ENCODE measurements at regions not wholly inside any gene's neighbourhood (a gene's known extent, or its start where the extent isn't known, plus 50 kb on each side); places are given as distances from the start of the nearest gene placed in this dataset.
"Not testable (repeated sequence)": the region's sequence is repeated elsewhere in the genome, so short reads cannot be mapped to it uniquely, and the experiment has no call there.

DNA sequence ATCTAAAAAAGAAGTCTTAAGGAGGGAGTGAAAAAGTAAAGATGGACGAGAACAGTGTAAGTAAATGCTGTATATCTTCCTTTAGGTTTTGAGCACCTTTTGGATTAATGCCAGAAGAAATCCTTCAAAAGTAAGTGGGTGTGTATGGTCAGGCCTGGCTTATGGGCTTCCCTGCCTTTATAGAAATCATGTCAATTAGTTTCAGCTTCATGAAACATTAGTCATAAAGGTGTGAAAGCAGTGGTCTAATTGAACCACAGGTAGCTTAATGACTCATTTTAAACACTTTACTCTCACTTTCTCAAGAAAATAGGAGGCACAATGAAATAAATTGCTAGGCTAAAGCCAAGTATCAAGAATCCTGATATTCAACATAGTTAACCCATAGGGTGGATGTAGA lies 467.4 kb upstream of the DPPA4 start:
- no peak for DNase-seq (ENCODE audit: low read depth)

GRCh38 chr3:109806929-109807328 lies 469.6 kb upstream of the DPPA4 start:
- no peak for DNase-seq (ENCODE audit: low read depth)

DNA sequence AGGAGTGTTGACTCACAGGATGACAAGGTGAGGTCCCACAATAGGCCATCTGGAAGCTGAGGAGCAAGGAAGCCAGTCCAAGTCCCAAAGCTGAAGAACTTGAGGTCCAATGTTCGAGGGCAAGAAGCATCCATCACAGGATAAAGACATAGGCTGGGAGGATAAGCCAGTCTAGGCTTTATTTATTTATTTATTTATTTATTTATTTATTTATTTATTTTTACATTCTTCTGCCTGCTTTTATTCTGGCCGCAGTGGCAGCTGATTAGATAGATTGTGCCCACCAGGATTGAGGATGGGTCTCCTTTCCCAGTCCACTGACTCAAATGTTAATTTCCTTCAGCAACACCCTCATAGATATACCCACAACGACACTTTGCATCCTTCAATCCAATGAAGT lies 472.2 kb upstream of the DPPA4 start:
- no peak for DNase-seq (ENCODE audit: low read depth)

DNA sequence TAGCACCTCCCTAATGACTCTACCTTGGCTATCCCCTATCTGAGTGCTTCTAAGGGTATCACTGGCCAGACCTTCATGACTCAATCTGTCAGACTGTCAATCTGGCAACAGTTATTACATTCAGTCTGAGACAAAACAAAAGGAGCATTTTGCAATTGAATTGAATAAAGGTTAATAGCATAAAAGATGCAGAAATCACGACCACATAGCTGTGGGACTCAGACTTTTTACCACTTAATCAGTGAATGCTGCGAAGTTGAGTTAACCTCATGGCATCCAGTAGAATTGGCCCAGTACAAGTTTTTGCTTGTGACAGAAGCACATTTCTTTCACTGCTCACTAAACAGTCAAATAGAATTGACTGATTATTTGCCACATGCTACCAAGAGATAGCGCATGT lies 480.7 kb upstream of the DPPA4 start:
- DNase-seq (ENCODE audit: low read depth) = no peak

DNA sequence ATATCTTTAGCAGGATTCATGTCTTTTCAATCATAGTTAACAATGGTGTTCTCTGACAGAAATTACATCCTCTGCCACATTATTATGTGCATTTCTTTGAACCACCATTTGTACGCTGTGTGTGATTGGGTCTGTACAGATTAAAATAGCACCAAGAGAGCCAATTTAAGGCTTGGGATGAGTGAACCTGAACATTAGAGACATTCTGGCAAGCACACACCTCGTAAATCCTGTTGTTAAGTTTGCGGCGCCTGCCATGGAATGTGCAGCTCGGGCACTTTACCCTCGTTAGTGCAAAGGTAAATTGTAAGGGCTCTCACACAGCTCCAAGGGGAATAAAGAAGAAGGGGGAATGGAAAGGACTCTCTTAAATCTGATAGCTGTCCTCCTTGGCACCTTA lies 482.4 kb upstream of the DPPA4 start:
- no peak for DNase-seq (ENCODE audit: low read depth)

GRCh38 chr3:109825971-109826810 lies 488.8 kb upstream of the DPPA4 start:
- DNase-seq (ENCODE audit: low read depth) = no peak

GRCh38 chr3:109831403-109831802 lies 494.1 kb upstream of the DPPA4 start:
- no peak for DNase-seq (ENCODE audit: low read depth)

DNA sequence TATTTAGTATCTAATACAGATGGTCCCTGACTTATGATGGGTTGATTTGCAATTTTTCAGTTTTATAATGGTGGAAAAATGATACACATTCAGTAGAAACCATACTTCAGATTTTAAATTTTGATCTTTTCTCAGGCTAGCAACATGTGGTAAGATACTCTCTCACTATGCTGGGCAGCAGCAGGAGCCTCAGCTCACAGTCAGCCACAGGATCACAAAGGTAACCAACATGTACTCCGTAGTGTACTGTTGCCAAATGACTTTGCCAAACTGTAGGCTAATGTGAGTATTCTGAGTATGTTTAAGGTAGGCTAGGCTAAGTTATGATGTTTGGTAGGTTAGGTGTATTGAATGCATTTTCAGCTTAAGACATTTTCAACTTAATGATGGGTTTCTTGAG lies 498.6 kb upstream of the DPPA4 start:
- DNase-seq (ENCODE audit: low read depth) = no peak

DNA sequence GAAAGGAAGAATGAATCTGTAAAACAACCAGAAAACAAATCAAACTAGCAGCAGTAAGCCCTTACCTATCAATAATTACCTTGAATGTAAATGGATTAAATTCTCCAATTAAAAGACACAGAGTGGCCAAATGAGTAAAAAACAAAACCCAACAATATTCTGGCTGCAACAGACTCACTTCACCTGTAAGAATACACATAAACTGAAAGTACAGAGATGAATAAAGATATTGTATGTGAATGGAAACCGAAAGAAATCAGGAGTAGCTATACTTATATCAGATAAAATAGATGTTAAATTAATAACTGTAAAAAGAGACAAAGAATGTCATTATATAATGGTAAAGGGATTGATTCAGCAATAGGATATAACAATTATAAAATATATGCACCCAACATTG lies 514.5 kb upstream of the DPPA4 start:
- DNase-seq (ENCODE audit: low read depth) = no peak

DNA sequence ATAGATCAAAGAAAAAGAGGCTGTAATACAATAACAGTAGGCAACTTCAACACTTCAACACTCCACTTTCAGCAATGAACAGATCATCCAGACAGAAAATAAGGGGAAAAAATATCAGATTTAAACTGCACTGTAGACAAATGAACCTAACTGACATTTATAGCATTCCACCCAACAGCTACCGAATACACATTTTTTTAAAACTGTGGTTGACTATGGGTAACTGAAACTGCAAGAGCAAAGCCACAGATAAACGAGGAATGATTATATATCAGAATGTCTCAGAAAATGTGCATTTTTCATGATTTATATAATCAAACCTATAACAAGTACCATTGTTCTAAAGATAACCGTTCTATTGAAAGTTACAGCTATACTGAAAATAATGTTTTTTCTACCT lies 514.9 kb upstream of the DPPA4 start:
- no peak for DNase-seq (ENCODE audit: low read depth)

DNA sequence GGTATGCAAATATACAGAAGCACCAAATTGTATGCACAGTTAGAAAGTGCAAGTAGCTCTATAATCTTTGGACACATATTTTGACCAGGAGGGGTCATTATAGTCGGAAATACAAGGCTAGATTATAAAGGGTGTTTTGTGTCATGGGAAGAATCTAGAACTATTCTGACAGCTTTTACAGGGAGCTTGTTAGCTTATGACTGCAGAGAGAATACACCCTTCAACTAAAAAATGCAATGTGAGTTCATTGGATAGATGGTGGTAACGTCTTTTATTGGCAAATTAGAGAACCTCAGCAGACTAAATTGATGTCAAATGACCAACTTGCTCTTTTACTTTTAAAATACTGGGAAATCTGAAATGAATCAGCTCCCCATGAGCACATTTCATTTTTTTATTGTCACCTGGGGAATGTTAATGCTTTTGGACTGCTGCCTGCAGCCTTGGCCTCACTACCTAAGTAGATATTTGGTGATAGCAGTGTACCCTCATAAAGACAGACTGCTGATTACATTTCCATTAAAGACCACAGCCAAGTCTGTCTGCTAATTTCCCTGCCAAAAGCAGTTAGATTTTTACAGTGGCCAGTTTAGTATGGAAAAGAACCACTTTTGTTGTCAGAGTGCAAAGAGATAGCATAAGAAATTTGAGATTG lies 515.9 kb upstream of the DPPA4 start:
- DNase-seq (ENCODE audit: low read depth) = no peak

- no peak for DNase-seq (ENCODE audit: low read depth)
Observed at GRCh38 chr3:109863701-109864100, 526.4 kb upstream of the DPPA4 start.

GRCh38 chr3:109864452-109864851 lies 527.1 kb upstream of the DPPA4 start:
- DNase-seq (ENCODE audit: low read depth) = no peak

DNA sequence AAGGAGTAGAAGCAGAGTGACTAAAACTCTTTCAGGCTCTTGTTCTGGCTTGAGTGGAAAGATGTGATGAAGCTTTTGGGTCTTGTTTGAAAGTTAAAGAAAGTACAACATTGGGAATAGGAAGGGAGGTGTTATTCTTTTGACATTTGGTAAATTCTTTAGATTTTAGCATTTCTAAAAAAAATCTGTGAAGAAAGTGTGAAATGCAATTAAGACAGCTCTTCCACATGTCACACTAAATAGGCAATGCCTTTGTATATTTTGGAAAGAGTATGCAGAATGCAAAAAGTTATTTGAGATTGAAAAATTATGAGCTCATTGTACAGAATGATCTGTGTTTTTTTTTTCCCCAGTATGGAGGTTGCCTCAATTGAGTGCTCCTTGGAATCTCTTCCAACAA lies 532.2 kb upstream of the DPPA4 start:
- DNase-seq (ENCODE audit: low read depth) = no peak

DNA sequence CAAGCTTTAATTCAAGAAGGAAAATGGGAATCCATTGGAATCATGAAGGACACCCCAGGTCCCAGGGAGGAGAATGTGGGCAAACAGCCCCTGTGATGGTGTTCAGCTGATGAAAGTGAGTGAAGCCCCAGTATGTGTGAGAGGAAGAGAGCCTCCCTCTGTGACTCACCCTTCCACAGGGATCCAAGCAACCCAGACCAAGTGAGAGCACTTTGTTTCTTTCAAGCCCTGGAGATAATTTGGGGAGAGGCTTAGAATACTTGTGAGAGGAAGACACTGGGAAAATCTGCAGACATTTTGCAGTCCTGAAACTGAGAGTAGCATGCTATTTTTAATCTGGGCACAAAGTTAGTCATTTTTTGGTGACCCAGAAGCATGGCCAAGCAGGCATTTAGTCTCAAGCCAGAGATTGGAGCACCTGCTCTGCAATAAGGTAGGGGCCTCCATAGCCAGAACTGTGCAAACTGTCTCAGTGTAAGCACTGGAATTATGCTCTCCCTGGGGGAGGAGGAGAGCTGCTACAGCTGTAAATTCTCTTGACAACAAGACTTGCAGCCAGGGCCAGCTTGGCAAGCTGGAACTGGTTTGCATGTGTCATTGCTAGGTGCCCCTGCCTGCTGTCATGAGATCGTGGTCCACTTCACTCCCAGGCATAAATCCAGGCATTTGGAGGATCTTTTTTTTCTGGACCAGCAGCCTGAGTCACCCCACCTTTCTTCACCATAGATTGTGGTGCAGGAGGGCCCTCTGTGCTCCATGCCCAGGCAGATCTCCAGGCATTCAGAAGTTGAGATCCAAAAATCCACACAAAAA lies 537.8 kb upstream of the DPPA4 start:
- no peak for DNase-seq (ENCODE audit: low read depth)

- not testable (repeated sequence) for DNase-seq (ENCODE audit: low read depth)
Observed at GRCh38 chr3:109877616-109878015, 540.3 kb upstream of the DPPA4 start.

DNA sequence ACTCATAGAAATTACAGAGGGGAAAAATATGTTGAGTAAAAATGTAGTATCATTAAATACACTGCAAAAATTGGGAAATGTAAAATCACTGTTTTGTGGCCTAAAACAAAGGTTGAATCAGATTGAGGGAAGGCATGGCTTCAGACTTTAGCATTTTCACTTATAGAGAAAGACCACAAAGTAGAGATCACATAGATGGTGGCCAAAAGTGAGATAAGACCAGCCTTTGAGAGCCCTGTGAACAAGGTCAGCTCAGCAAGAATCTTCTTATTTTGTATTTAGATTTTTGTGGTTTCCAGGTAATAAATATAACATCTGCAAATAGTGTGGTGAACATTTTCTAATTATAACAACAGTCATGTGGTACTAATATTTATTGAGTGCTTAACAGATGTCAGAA lies 544.8 kb upstream of the DPPA4 start:
- DNase-seq (ENCODE audit: low read depth) = no peak

DNA sequence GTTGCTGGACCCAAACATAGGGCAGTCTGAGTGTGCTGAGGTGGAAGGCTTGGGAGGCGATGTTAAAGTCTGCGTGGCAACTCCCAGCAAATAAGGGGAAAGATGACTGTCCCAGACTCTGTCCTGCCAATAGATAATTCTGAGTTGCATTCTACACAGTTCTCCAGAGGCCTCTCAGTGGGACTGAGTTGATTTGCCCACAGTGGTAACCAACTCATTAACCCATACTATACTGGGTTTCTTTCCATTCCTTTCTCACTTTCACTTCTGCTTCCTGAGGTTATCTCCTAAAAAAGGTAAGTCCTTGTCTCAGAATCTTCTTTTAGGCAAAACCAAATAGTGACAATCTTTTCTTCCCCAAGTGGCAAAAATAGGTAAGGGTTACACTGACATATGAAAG lies 549.9 kb upstream of the DPPA4 start:
- no peak for DNase-seq (ENCODE audit: low read depth)

DNA sequence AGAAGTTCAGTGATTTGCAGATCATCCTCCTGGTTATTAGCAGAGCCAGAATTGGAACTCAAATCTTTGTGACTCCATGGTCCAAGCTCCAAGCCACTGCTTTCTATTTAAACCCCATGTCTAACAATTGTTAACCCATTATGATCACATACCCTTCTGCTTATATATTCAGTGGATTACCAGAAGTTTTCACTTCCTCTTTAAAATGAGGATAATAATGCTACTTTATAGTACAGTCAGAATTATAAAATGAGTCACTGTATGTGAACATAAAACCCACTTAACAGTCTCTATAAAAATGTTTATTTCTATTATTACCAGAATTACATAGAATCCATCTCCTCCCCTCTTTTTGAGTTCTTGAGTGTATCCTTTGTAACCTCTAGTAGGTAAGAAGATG lies 550.7 kb upstream of the DPPA4 start:
- DNase-seq (ENCODE audit: low read depth) = no peak

- DNase-seq (ENCODE audit: low read depth) = no peak
Observed at GRCh38 chr3:109897734-109898133, 560.4 kb upstream of the DPPA4 start.

DNA sequence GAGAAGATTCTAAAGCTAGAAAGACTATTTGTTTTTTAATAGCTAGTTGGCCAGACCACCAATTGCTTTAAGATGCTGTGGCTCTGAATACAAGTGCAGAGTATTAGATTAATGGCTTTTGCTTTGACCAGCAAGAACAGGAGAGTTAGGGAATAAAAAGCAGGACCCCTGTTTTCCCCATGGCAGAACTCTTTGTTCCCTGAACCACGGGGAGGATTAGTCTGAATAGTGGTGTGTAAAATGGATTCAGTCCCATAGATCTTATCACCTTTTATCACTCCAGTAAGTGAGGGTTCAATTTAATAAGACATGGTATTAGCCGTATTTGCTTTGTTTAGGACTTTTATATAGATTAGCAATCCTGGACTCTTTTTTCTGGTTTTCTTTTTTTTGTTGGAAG lies 562.6 kb upstream of the DPPA4 start:
- no peak for DNase-seq (ENCODE audit: low read depth)

GRCh38 chr3:109900783-109901182 lies 563.4 kb upstream of the DPPA4 start:
- DNase-seq (ENCODE audit: low read depth) = no peak

DNA sequence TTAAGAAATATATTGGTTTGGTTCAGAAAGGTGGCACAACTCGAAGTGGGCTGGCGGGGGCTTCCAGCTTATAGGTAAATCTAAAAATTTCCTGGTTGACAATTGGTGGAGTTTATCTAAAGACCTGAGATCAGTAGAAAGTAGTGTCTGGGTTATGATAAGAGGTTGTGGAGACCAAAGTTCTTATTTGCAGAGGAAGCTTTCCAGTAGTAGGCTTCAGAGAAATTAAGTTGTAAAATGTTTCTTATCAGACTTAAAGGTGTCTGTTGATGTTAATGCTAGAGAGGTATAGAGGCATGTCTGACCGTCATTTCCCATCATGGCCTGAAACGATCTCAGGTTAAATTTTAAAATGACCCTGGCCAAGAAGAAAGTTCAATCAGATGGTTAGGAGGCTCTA lies 565.2 kb upstream of the DPPA4 start:
- DNase-seq (ENCODE audit: low read depth) = no peak

Data from stimulated activated CD8-positive, alpha-beta memory T cell treated with anti-CD3 and anti-CD28 coated beads, Interleukin-15, amount 100 ng/mL, for 24 hours (primary cell).